SH-SY5Y (cell line): ENCODE measurements at regions not wholly inside any gene's neighbourhood (a gene's known extent, or its start where the extent isn't known, plus 50 kb on each side); places are given as distances from the start of the nearest gene placed in this dataset.

ENCODE experiments used
- GATA2 ChIP-seq: IDR thresholded peaks from 2 replicates; pipeline ENCODE4 v1.6.1; 2011; ENCODE audit warnings: mild to moderate bottlenecking, low read depth, low read length
- GATA3 ChIP-seq: IDR thresholded peaks from 2 replicates; pipeline ENCODE4 v1.6.1; 2011; ENCODE audit warnings: low read depth, mild to moderate bottlenecking, low read length, moderate library complexity

DNA sequence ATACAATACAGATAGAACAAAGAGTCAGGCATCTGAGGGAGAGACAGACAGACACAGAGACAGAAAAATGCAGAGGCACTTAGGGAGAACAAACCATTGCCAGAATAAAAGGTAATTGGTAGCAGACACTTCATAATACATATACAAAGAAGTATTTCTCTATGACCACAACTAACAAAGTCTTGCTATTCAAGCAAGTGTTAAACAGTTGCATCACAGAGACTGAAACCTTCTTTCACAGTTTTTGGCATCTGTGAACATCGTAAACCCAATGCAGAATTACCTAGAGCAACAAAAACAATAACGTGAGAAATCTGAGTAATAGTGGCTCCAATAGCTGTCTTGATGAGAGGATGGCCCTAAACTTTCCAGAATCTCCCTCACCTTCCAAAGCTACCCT is 116.4 kb downstream of the BLID start:
- TF ChIP-seq GATA2 (no peak), GATA3 (no peak)

DNA sequence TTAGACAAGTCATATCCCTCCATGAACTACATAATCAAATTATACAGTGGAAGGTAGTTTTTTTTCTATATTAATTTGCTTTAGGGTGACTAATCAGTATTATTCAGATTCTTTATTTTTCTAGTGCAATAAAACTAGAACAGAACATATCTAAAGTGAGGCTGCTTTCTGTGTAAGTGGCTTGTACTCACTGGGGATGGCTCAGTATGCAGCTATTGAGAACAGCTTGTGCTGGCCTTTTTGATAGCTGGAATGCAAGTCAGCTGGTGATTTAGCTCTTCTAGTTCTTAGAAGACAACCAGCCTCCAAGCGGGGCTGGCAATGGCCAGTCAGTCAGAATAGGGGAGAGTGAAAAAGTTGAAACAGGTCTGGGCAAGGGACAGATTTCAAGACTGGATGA is 119.4 kb downstream of the BLID start:
- TF ChIP-seq GATA3 (no peak), GATA2 (no peak)

DNA sequence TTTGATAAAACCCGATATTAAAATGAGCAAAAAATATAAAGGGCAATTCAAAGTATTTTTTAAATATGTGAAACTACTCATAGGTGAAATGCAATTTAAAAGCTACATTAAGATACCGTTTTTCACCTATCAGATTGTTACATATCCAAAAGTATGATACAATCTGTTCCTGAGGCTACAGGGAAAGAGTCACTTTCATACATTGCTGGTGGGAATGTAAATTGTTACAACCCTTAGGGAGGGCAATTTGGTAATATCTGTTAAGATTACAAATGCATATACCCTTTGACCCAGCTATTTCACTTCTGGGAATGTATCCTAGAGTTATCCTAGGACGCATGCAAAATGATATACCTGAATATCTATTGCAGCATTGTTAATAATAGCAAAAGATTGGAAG is 132.1 kb downstream of the BLID start:
- TF ChIP-seq GATA3 (no peak; the same call in 1 of the 2 replicates), GATA2 (no peak)

DNA sequence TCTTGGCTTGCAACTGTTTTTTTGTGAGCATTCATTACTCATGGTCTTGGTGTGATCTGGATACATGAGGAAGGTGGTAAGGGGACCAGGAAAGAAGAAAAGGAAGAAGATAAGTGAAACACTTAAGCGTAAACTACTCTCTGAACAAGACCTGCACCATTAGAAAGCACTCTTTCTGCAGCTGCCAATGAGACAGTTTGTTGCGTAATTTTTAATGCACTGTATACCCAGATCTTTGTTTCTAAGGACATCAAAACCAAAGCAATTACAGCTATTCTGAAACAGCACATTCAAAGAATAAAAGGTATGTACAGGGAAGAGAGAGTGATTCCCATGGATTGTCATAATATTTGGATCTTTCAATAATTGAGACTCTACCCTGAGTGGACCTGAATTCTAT is 147.4 kb downstream of the BLID start:
- no peak for TF ChIP-seq GATA3
- no peak for TF ChIP-seq GATA2

DNA sequence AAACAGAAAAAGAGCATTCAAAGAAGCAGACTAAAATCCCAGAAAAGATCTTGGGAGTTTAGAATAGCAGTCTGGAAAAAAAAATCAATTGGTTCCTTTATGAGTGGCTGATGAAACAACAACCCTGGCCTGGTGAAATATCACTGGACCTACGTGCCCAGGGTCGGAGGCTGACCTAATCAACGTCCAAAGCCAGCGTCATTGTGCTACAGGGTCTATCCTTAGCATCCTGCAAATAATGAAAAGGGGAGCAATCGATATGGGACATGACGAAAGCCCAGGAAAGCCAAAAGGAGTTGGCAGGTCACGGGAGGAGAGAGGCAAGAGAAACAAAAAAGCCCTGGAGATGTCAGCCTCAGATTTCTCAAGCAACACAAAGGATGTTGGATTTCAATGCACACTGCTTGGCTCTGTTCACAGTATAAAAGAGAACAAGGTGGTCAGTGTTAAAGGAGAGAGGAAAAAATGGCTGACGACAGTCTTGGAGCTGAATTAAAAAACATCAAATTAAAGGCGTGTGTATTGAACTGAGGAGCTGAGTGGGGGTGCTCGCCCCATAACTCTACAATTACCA is 148.8 kb downstream of the BLID start:
- TF ChIP-seq GATA3 (no peak), GATA2 (no peak)

DNA sequence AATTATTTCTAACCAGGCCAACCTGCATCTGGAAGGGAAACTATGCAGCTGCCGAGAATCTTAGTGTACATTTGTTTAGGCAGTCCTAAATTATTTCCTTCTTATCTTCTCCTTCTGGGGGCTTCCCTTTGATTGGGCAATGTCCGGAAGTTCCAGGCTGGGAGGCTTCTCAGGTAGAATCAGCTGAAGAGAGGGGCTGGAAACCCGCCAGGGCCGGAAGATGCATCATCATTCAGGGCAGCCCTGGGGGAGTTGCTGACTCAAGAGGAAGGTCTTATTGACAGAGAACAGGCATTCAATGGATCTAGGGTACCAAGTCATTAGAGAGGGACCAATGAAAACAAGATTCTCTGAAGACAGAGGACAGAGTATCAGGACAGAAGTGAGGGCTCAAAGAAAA is 150.7 kb downstream of the BLID start:
- TF ChIP-seq GATA3 (no peak), GATA2 (no peak)

DNA sequence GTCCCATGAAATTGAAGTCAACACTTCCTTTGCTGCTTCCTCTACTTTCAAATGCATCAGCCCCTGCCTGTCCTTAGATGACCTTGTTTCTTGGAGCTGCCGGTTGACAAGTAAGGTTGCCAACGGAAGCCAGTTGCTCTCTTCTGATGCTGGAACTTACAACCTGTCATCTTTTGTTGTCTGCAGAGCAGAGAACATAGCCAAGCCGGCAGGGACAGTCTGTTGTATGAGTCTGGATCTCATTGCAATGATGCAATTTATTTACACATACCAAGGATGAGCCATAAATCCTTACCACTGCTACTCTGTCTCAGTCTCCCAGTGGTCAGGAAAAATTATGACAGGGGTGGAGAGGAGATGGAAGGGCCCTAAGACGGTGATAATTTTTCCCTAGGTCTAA is 151.4 kb downstream of the BLID start:
- TF ChIP-seq GATA2 (no peak), GATA3 (no peak)

DNA sequence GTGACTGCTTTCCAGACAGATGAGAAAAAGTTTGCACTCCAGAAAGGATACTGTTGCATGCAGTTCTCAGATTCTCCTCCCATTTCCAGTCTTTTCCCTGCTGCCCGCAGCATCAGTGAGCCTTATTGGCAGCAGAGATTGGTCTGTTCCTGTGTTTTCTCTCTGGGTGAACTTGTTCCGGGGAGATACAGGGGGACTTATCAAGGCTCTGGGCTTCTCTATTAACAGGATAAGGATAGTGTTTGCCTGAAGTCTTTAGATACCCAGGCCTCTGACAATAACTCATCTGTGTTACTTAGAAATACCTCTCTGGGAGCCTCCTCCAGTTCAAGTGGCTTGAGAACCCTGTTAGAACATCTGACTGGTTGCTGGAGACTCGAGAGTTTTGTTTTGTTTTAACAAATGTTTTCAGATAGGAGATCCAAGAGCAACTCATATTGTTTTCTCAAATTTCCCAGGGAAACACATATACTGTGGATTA is 154.7 kb downstream of the BLID start:
- TF ChIP-seq GATA2 = no peak
- no peak for TF ChIP-seq GATA3

DNA sequence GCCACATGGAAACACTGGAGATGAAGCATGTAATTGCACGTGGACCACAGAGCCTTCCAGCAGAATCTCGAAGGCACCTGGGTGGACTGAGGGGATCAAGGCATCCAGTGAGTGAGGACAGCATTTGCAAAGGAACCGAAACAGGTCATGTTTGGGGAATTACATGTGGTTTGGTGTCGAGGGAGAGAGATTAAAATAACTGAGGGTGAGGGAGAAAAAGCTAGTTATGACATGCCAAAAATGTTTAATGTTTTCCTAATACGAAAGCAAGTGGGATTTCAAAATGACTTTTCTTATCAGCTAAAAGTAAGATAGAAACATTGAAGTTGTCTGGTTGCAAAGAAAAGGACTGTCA is 157.1 kb downstream of the BLID start:
- TF ChIP-seq GATA2 = no peak
- TF ChIP-seq GATA3 = no peak

DNA sequence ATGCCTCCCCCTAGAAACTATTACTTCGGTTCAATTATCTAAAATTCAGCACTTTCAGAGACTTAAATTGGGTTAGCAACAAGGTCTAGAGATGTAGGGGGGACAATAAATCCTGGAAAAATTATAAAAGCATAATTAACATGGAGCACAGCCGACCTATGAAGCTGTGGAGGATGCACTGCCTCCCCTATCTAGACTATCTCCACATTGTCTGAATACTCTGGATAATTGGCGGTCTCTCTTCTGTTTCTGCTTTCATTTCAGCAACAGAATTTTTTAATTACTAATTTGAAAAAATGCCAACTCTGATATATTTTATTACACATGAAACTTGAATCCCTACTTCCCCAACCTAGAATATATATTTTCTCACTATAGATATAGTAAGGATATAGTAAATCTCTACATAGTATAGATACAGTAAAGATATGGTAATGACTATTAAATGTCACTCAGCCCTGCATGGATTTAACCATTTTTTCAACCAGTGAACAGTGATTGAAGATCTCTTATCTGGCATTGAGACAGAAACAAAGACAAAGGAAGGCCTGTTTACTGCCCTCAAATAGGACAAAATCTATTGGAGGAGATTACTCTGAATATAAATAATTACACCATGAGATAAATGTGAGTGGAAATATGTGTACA is 157.6 kb downstream of the BLID start:
- TF ChIP-seq GATA2 (peak; percentile 83), GATA3 (peak; percentile 90)

DNA sequence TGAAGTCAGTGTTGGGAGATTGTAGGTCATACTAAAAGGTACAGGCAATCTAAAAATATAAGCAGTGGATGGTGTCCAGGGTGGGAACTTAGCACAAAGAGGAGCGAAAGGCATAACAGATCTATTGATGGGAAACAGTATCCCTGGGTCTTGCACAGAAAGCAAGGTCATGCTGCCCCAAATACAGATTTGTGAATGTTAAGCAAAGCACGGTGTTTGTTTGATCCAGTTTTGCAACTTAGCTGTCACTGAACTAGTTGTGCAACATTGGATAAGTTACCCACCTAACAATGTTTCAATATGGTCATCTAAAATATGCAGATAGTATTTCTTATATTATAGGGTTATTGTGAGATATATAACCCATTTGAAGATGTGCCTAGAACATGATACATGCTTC is 162.9 kb downstream of the BLID start:
- no peak for TF ChIP-seq GATA3
- TF ChIP-seq GATA2 = no peak

DNA sequence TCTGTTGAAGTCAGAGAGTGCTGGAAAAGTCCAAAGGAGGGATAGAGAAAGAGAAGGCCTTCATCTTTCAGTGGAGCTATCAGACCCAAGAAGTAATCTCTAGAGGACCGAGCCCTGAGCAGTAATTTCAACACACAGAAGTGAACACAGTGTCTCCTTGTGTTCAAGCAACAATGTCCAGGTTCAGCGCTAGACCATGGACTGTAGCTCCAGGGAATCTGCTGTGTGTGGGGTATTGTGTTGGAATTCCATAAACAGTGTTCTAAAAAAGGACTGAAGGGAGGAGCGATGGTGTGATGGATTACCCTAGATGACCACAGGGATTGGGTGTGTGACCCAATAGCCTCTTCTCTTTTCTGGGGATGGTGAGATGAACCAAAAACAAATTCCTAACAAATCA is 165.9 kb downstream of the BLID start:
- TF ChIP-seq GATA2 = no peak
- no peak for TF ChIP-seq GATA3

DNA sequence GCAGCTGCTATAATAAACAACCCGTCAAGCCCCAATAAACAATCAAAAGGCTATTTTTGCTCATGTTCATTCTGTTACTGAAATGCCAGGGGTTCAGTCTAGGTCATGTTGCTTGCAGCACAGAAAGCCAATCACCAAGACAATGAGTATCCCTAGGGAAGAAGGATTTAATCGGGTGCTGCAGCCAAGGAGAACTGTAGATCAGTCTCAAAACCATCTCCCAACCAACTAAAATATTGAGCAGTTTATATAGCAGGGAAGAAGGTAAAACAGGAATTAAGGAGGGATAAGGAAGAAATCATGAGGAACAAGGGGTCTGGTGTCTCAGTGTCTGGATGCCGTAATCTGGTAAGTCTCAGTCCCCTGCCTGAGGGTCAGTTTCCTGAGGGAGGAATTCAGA is 169.5 kb downstream of the BLID start:
- TF ChIP-seq GATA2 = no peak
- TF ChIP-seq GATA3 = no peak

DNA sequence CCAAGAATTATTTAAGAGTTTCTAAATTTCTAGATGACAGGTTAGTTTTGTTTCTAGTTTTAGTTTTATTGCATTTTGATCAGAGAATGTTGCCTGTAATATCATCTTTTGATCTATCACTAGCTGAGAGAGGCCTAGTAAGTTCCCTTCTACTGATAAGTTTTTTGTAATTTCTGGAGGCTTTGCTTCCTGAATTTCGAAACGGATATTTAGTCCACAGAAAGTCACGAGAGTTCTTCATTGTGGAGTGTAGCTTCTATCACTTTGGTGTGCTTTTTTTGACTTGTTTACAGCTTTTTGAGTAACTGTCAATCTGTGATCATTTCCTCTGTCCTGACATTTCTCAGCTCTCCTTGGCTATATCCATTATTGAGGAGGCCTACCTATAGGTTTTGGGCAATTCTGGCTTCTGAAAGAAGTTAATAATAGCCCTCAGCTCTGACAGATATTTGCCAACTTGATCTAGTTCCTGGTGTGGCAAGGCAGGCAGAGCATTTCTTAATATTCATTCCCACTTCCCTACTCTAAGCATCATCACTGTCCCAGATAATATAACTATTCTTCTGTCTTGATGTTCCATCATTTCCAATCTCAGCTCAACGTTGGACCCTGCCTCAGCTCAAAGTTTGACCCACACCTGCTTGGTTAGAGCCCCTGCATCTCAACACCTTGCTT is 171.3 kb downstream of the BLID start:
- TF ChIP-seq GATA2 = no peak
- TF ChIP-seq GATA3 = no peak

DNA sequence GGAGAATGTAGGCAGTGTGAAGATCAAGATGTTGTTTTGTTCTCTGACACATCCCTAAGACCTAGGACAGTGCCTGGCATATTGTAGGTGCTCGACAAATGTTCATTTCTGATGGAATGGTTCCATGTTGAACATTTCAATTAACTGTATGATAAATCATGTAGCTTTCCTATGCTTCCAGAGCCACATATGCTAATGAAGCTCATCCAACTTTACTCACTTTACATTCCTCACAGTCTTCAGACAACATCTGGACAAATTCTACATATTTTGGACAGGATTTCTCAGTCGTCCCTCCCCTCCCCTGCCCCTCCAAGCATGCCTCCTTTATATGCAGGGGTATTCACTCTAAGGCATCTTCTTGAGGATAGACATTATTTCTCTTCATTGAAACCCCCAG is 177.9 kb downstream of the BLID start:
- TF ChIP-seq GATA2 = no peak

DNA sequence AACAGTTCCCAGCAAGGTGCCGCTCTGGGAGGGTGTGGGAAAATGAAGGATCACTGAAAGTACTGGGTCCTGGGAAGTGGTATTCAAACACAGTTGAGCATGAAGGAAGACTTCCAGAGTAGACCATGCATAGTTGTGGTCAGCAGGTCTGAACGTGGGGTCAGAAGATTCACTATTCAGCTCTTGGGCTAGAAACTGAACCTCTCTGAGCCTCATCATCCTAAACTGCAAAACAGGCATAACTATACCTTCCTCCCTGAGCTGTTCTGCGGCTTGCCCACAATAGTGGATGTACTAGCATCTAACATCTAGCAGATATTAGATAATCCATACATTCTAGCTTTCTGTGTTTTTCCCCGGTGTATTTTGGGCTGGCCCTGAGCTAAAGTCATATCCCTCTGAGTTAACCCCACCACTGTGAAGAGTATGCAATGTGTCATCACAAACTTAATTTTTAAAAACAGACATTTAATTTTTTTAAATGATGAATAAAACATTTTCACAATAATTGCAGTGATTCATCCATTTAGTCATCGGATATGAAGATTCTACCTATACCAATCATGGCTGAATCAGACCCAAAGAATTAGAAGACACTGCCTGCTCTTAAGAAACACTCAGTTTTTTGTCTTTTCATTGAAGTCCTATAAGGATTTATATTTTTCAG is 179.1 kb downstream of the BLID start:
- TF ChIP-seq GATA2 (no peak), GATA3 (no peak)
